Keratinocyte (primary cell): ENCODE measurements at regions not wholly inside any gene's neighbourhood (a gene's known extent, or its start where the extent isn't known, plus 50 kb on each side); places are given as distances from the start of the nearest gene placed in this dataset.

Source experiments
- CTCF ChIP-seq, 3 experiments: IDR thresholded peaks in 1 of 3; conservative IDR thresholded peaks in 1 of 3; optimal IDR thresholded peaks in 1 of 3; 2 replicates in 2 of 3; 3 replicates in 1 of 3; pipeline versions ENCODE3 to v1.5.1; 2011; ENCODE audit warnings: low read length in 3 of 3, mild to moderate bottlenecking in 3 of 3, moderate library complexity in 2 of 3, control low read depth in 1 of 3, inconsistent platforms in 1 of 3; ENCODE audit not compliant: insufficient read depth in 2 of 3; ENCODE audit errors: extremely low read depth in 1 of 3
- EZH2 ChIP-seq: IDR thresholded peaks from one replicate; pipeline ENCODE4 v1.6.1; 2012; ENCODE audit warnings: inconsistent platforms, mild to moderate bottlenecking, low read length, moderate library complexity

- no peak for TF ChIP-seq CTCF (optimal IDR thresholded peaks at IDR 0.05 in 1 of 3, IDR thresholded peaks at IDR 0.05 in 1 of 3, conservative IDR thresholded peaks at IDR 0.05 in 1 of 3; ENCODE audit: extremely low read depth in 1 of 3, insufficient read depth in 2 of 3, low read length in 3 of 3)
- TF ChIP-seq EZH2: no peak
Observed at GRCh38 chr14:61154641-61155040, 126.5 kb downstream of the TMEM30B start.
